Ovary (tissue), 3 donors: ENCODE measurements at regions not wholly inside any gene's neighbourhood (a gene's known extent, or its start where the extent isn't known, plus 50 kb on each side); places are given as distances from the start of the nearest gene placed in this dataset.

Experiments used
- CTCF ChIP-seq, 3 donors: fragments of 450-650 bp in 2 of 3; fragments of 200-600 bp in 1 of 3; IDR thresholded peaks; one replicate each; pipeline versions ENCODE4 v1.5.1 to v1.8.0; 2016 to 2022; ENCODE audit warnings: antibody characterized with exemption in 3 of 3, mild to moderate bottlenecking in 1 of 3
- EP300 ChIP-seq: sonication (generic); formaldehyde crosslinking; IDR thresholded peaks from one replicate; pipeline ENCODE4 v1.6.1; 2017; ENCODE audit warnings: antibody characterized with exemption
- donor health status: DM: no; HTN: no; CAD: no.

DNA sequence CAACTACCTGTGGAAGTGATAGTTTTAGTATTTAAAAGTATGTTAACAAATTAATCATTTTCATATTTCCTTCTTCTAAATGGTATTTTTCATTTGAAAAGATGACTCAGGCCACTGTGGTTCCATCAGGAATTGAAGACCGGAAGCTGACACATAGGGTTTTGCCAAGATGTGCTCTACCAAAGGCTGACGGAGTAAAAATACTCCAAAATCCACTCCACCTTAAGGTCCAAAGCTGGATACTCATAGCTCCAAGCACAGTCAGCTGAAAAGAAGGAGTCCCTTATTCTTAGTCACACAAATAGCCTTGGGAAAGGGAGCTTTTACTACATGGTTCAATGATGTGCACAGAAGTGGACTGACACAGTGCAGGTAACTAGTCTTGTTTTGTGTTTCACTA, 472.0 kb downstream of the ARAP2 start:
- no peak for TF ChIP-seq EP300
- no peak for TF ChIP-seq CTCF (IDR thresholded peaks at IDR 0.05)
